Sciatic nerve (tissue), 2 donors: ENCODE measurements at regions not wholly inside any gene's neighbourhood (a gene's known extent, or its start where the extent isn't known, plus 50 kb on each side); places are given as distances from the start of the nearest gene placed in this dataset.

ENCODE experiments used
- ATAC-seq: fragments of 200-7000 bp; cut with Tn5 transposase; one replicate; pipeline ENCODE4 v1.9.1; 2020; ENCODE audit warnings: mild to moderate bottlenecking, moderate library complexity
- DNase-seq: peaks from one replicate; pipeline ENCODE4 v3.0.0-alpha.2; 2020; ENCODE audit warnings: low spot score
- intact Hi-C: fragments of 100-400 bp; cut with DNase I; formaldehyde crosslinking; loops from one replicate; pipeline ENCODE4 v1.14.2; 2022
- donor health status: DM: no; HTN: no; CAD: no.
- donor health status: DM: no; HTN: no; CAD: no.

DNA sequence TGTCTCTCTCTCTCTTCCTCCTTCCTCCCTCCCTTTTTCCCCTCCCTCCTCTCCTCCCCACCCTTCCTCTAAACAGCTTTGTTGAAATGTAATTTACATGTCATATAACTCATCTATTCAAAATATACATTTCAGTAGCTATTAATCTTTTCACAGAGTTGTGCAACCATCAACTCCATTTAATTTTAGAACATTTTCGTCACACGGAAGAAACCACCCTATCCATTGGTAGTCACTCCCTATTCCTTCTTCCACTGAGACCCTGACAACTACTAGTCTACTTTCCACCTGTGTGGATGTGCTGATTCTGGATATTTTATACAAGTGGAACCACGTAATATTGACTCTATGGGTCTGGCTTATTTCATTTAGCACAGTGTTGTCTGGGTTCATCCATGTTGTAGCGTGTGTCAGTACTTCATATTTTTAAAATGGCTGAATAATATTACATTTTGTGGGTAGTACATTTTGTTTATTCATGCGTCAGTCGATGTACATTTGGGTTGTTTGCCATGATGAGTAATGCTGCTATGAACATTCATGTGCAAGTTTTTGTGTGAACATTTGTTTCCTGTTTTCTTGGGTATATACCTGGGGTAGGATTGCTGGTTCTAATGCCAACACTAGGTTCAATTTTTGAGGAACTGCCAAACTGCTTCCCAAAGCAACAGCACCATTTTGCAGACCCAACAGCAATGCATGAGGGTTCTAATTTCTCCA is 100.1 kb upstream of the GCFC2 start:
- ATAC-seq: no peak
- intact Hi-C loops: no loop called here
- DNase-seq: no peak

DNA sequence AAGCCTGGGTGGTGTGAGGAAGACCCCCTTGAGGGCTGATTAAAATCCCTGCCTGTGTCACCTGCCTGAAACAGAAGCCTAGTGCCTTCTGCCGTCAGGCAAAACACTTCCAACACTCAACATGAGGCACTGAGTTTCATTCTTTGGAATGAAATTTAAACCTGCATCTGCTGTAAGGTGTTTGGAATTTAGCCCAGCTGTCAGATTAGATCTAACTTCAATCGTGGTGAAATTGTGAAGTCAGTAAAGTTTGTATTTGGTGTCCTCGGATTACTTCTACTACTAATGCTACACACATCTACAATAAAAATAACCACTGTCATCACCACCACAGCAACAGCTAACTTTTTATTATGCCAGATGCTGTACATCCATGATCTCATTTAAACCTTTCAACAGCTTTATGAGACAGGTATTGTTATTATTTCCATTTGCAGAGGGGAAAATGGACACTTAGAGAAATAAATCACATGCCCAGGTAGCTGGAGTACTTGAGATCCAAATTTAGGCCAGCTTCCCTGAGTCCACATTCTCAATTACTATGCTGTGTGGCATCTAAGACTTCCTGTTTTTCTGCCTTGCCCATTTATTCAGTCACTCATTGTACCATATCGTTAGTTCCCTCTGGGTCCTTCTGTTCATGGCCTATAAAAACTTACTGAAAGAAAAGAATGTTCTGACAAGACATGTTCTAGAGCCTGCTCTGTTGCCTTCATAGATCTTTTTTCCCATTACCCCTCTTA is 98.2 kb upstream of the GCFC2 start:
- DNase-seq: no peak
- intact Hi-C loops: no loop called here
- no peak for ATAC-seq

DNA sequence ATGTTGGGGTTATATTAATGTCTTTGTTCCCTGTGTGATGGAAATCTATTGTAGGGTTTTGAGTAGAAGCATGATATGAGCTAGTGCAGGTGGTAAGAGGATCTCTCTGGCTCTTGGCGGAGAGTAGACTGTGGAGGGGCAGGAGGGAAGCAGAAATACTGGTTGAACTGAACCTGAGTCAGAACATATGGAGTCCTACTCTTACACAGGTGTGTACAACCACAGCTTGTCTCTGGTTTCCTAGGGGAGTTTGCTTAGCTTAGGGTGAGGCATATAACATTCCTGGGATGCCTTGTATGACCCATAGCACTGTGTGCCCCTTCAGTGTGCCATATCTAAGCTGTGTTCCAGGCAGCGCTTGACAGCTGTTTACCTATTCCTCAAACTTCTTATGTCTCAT is 97.3 kb upstream of the GCFC2 start:
- intact Hi-C loops: no loop called here
- DNase-seq: no peak

DNA sequence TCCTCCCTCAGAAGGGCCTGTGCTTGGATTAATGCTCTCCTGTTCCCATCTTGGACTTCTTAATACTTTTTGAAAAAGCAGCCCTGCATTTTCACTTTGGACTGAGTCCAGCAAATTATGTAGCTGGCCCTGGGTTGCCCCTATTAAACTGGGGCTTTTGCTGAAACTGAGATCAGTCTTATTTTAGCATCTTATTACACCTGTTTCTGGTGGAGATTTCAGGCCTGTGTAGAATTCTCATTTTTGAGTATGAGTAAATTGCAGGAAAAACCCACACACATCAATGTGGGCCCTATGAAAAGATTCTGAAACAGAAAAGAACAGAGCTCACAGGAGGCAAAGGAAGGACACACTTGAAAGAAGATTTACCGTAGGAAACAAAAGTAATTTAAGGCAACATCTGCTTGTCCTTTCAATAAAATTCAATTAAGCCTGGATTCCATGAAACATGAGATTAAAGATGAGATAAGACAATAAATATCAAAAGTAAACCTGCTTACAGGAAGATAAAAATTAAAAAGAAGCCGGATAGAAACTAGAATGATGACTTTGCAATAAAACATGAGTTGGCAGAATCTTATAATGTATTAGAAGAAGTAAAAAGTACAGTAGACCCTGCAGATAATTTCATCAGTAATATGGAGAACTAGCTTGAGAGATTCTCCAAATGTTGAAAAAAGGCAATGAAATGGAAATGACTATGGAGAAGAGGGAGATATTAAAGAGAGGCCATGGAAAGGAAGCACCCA is 90.7 kb upstream of the GCFC2 start:
- intact Hi-C loops: no loop called here
- DNase-seq: no peak

More for the DNA sequence above, 97.3 kb upstream of the GCFC2 start:
- ATAC-seq: no peak

DNA sequence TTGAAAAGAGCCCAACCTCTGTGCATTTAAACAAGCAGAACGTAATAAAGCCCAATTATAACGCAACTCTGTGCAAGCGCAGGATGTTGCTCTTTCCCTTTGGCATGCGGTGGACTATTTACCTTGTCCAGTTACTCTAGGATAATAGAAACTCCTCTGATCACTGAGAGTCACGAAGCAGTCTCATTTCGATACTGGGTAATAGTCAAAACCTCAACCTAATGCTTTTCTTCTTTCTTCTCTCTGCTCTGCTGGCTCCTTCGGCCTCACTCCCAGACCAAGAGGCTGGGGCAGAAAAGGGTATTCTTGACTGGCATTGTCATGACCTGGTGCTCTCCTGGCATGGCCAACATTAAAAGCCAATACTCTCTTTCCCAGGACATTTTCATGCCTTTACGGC is 89.7 kb upstream of the GCFC2 start:
- DNase-seq (no peak), ATAC-seq (no peak)
- intact Hi-C loops: no loop called here

More for the DNA sequence above, 90.7 kb upstream of the GCFC2 start:
- ATAC-seq: no peak

DNA sequence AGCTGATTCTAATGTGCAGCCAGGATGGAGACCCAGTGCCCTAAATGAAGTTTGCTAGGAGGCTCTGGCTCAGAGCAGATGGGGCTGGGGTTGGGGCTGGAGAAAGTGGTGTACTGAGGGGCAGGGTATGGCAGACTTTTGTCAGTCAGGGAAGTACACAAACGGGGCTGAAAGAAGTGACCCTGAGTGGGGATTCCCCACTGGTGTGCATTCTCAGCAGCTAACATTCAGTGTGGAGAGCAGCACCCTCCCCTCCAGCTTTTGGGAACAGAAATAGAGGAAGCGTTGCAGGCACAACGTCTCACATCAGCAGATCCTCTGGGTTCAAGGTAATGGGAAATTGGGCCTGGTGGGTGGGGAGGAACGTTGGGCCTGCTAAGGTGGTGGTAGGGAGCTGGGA is 89.1 kb upstream of the GCFC2 start:
- intact Hi-C loops: no loop called here
- no peak for ATAC-seq
- DNase-seq: no peak

DNA sequence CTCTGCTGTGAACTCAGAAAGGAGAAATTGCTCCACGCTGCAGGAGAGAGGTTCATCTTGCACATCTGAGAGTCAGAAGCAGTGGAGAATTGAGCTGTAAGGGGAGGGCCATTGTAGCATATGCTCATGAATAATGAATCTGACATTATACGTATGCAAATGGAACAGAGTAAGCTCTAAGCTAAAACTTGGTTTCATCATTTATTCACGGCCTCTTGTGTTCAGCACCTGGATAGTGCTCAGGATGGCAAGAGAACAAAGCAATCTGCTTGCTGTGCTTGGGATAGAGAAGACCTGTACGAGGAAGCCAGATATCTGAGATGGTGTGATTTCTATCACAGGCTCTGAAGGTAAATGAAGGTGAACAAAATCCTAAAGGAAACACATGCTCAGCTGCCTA is 87.9 kb upstream of the GCFC2 start:
- DNase-seq (no peak), ATAC-seq (no peak)
- intact Hi-C loops: no loop called here

DNA sequence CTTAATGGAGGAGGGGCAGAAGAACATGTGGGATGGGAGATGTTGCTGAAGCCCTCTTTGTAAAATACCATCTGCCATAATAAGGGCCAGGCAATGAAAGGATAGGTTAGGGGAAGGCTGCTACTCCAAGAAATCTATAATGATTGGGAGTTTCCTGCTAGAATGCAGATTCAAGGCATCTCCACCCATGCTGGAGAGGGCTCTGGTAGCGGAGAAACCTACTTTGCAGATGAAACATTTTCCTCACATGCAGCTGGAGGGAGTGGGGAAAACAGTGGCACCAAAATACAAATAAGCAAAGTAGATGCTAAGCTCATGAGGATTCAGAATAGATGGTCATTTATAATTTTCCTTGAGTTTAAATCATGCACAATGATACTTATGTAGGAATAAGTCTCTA is 82.3 kb upstream of the GCFC2 start:
- no peak for ATAC-seq

DNA sequence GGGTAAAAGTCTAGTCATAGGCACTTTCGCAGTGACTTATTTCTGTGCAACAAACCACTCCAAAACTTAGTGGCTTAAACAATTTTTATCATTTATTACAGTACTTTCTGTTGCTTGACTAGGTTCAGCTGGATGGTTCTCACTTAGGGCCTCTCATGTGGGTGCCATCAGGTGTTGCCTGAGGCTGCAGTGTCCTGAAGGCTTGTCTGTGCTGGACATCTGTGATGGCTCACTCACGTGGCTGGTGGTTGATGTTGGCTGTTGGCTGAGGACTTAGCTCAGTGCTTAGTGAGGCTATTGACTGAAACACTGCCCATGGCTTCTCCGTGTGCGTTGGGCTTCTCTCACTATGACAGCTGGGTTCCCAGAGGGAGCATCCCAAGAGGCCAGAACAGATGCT is 81.4 kb upstream of the GCFC2 start:
- intact Hi-C loops: no loop called here
- DNase-seq (no peak), ATAC-seq (no peak)

More for the DNA sequence above, 82.3 kb upstream of the GCFC2 start:
- intact Hi-C loops: no loop called here
- DNase-seq: no peak

DNA sequence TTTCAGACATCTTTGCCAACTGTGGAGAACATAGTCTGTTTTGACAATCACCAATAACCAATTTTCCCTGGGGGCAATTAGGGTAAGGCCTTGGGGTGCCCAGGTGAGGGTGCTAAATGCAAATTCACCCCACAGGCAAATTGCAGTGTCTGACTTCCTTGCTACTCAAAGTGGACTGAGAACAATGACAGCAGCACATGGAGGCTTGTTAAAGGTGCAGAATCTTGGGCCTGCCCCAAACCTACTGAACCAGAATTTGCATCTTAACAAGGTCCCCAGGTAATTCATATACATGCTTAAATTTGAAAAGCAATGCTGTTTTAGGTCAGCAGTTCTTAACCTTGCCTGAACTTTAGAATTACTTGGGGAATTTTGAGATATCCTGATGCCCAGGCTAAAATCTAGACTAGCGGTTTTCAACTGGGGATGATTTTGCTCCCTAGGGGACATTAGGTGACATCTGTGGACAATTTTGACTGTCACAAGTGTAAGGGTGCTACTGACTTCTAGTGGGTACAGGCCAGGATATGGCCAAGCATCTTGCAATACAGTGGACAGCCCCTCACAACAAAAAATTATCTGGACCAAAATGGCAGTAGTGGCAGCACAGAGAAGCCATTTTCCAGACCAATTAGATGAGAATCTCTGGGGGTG is 80.2 kb upstream of the GCFC2 start:
- ATAC-seq (no peak), DNase-seq (no peak)
- intact Hi-C loops: no loop called here

DNA sequence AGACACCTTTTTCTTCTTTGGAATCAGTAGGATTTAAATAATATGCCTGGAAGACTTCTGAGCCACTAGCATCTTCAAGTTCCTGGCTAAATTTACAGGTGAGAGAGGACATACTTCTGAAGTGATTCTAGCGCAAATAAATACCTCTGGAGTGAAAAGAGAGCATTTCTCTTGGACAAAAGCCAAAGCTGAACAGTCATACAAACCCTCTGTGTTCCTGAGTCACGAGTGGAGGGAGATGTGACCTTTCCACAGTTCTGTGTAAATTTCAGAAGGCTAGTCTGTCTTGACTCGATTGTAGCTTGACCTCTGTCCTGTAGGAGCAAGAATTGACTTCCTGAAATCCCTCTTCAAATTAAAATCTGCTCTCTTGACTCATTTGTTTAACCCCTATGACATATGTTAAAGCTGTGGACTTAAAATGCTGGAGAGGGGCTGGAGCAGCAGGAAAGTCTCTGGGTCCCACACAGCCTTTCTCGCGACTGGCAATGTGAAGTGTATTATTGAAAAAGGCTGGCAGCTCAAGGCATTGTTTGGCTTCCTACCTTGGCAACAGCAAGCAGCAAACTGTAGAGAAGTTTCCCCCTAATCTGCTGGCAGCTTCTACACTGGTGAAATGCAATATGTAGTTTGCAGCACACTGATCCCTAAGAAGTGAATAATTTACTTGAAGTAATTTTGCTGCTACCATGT is 79.6 kb upstream of the GCFC2 start:
- intact Hi-C loops: no loop called here
- DNase-seq (no peak), ATAC-seq (no peak)

DNA sequence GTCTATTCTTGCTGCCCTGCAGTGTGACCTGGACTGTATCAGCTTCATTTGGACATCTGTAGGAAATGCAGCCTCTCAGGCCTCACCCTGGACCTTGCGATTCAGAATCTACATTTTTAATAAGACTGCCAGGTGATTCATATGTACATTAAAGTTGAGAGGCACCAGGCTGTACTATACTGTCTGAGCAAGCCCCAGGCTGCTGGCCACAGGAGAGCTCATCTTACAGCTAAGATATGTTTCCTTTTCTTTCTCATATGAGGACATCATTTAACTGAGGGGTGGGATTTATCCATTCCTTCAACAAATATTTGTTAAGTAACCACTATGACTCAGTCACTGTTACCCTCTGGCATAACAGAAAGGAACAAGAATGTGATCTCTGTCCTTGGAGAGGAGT is 78.2 kb upstream of the GCFC2 start:
- DNase-seq (no peak), ATAC-seq (no peak)
- intact Hi-C loops: no loop called here

DNA sequence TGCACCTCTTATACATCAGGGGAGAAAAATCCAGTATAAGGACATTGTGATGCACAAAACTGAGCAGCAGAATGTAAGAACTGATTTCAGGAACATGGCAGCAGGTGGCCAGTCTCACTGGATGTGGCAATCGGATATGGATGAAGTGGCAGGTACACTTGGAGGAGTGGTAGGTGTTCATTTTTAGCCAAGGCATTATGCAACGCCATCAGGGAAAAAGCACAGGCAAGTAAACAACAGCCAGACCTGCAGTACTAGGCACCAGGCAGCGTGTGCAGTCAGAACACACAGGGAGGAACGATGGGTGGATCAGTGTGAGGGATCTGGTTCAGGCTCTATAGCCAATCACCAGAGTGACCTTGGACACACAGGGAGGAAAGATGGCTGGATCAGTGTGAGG is 77.4 kb upstream of the GCFC2 start:
- intact Hi-C loops: no loop called here
- ATAC-seq: no peak

DNA sequence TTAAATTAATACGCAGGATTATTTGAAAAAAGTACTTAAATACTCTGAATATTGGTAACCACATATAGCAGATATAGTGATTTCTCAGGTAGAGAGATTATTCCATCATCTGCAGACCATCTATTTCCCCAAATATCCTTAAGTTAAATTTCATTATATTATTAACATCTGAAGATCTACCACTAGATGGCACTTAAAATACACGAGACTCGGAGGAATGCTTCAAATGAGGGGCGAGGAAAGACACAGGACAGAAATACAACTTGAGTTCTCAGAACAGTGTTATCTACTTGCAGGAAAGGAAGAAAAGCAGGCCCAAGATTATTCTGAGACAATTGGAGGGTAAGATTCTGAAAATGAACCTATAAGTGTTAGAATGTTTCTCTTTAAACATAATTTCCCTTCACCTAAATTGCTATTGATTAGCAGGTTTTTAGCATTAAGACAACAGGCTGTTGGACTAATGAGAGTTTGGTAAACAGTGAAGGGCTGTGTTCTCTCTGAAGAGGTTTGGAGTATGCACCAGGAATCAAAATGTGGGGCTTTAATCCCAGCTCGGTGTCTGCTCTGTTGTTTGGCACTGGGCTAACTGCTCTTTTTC is 76.9 kb upstream of the GCFC2 start:
- DNase-seq: no peak
- ATAC-seq: no peak
- intact Hi-C loops: no loop called here

More for the DNA sequence above, 77.4 kb upstream of the GCFC2 start:
- no peak for DNase-seq

DNA sequence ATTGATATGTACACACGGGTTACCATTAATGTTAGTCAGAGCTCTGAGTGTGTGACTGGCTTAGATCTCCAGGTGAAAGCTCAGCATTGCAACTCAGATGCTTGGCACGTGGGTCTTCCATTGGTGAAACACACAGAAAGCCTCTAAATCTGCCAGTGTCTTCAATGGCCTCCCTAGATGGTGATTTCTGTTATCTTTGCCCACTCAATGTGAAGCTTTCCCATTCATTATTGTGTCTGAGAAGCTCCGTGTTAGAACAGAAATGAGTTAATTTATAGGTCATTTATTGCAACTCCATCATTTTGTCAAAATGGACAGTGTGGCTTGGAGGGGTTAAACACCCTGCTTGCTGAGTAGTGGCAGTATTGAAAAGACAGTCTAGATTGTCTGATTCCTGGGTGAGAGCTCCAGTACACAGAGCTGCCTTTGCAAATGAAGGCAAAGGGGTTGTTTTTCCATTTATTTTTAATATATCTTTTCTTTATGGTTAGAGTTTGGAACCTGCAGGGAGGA is 64.7 kb upstream of the GCFC2 start:
- no peak for DNase-seq
- intact Hi-C loops: no loop called here
- ATAC-seq: no peak

DNA sequence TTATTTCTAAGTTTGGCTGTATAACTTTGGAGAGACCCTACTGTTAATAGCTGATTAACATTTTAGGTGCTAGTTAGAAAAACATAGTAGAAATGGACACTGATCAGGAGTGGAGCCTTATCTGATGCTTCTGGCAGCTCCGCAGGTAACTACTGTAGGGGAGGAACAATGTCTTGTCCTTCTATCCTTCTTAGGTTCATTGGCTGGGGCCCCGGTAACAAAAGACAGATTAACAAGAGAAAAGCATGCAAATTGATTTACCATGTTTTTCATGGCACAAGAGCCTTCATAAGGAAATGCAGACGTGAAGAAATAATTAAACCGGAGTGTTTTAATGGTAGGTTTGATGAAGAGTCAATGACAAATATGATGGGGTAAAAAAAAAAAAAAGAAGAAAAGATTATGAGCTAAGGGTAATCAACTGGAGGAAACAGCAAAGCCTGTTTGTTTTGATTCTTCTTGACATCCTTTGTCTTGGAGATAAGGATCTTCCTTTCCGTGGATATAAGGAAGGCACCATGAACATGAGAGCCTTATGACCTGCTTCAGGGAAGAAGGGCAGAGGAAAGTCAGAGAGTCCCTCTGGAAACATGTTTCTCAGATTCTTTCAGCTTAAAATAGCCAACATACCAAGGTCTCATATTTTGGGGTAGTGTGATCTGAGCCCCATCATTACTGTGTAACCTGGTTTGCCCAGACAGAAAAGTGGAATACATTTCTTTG is 62.4 kb upstream of the GCFC2 start:
- ATAC-seq (no peak), DNase-seq (no peak)
- intact Hi-C loops: no loop called here

DNA sequence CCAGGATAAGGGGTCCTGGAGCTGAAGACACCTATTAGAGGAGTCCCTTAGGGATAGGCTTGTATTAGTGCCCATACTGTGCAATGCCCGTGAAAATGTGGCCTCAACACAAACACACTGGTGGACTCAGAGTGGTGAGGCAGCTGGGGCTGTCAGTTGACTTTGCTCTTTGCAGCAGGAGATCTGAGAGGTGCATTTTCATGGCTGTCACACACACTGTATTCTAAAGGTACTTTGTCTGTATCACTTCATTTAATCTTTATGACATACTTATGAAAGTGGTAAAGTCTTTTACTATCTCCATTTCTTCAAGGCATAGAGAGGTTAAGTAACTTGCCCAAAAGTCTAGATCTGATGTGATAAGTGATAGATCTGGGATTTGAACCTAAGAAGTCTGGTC is 55.1 kb upstream of the GCFC2 start:
- intact Hi-C loops: no loop called here
- no peak for ATAC-seq
- no peak for DNase-seq

DNA sequence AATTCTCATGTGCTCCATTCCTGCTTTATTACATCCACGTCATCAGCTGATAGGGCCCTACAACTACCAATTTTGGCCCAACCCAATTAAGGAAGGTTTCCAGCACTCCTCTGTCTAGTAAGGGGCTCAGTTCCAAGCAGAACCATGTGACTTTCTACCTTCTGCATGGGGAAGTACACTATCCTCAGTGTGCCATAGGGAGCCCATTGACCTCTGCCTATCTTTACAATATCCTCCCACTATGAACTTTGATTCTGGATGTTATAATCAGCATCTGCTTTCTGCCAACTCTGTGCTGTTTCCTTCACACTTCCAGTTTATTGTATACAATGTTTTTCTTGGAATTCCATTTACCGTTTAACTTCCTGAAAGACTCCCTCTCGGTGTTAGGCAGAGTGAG is 53.9 kb upstream of the GCFC2 start:
- intact Hi-C loops: no loop called here
- no peak for DNase-seq
- ATAC-seq: no peak
